Aorta (tissue), 5 donors: ENCODE measurements at regions not wholly inside any gene's neighbourhood (a gene's known extent, or its start where the extent isn't known, plus 50 kb on each side); places are given as distances from the start of the nearest gene placed in this dataset.

Source experiments
- ATAC-seq: fragments of 200-7000 bp; cut with Tn5 transposase; one replicate; pipeline ENCODE4 v1.9.1; 2022; ENCODE audit warnings: moderate library complexity; ENCODE audit not compliant: low FRiP score
- DNase-seq, 2 donors: peaks; one replicate each; pipeline ENCODE4 v3.0.0-alpha.2; 2020
- H3K27ac ChIP-seq, 2 donors: one replicate each; pipeline ENCODE4 v1.5.1; 2013; ENCODE audit warnings: low read length in 2 of 2, mild to moderate bottlenecking in 2 of 2, moderate library complexity in 2 of 2, control low read depth in 1 of 2, inconsistent platforms in 1 of 2, low read depth in 1 of 2
- H3K27me3 ChIP-seq, 2 donors: one replicate each; pipeline ENCODE4 v1.6.1; 2013; ENCODE audit warnings: control low read depth in 1 of 2, low read length in 1 of 2, mild to moderate bottlenecking in 1 of 2, moderate library complexity in 1 of 2; ENCODE audit not compliant: insufficient read depth in 2 of 2, control insufficient read depth in 1 of 2
- H3K36me3 ChIP-seq, 2 donors: one replicate each; pipeline ENCODE4 v1.6.1; 2013; ENCODE audit warnings: control low read depth in 1 of 2, low read length in 1 of 2, mild to moderate bottlenecking in 1 of 2; ENCODE audit not compliant: insufficient read depth in 2 of 2, control insufficient read depth in 1 of 2
- H3K4me1 ChIP-seq, 2 donors: one replicate each; pipeline ENCODE4 v1.6.1; 2013; ENCODE audit warnings: low read length in 2 of 2, control low read depth in 1 of 2, mild to moderate bottlenecking in 1 of 2, moderate library complexity in 1 of 2; ENCODE audit not compliant: insufficient read depth in 2 of 2, control insufficient read depth in 1 of 2
- H3K4me3 ChIP-seq, 2 donors: one replicate each; pipeline ENCODE4 v1.5.1; 2013; ENCODE audit warnings: low read length in 2 of 2, control low read depth in 1 of 2, mild to moderate bottlenecking in 1 of 2
- H3K9me3 ChIP-seq: one replicate; pipeline ENCODE4 v1.6.1; 2013; ENCODE audit warnings: mild to moderate bottlenecking, low read length; ENCODE audit not compliant: control insufficient read depth
- WGBS, 2 donors: extraction: QIAGEN DNeasy Blood & Tissue Kit; methylation state at CpG; one replicate each; pipeline ENCODE4 v1.1.7; 2013; 5-methylcytosine and 5-hydroxymethylcytosine counted together
- intact Hi-C, 2 donors: fragments of 100-400 bp; cut with DNase I; formaldehyde crosslinking; loops; one replicate each; pipeline versions ENCODE4 v1.14.2 to v1.15.0; 2022
- donor health status: healthy with polysubstance abuse.
- donor health status: Bipolar disorder and iron deficiency.
- donor health status: DM: no; HTN: no; CAD: no.
- donor health status: DM: no; HTN: no; CAD: no.
- donor health status: DM: yes; HTN: yes; CAD: no.

DNA sequence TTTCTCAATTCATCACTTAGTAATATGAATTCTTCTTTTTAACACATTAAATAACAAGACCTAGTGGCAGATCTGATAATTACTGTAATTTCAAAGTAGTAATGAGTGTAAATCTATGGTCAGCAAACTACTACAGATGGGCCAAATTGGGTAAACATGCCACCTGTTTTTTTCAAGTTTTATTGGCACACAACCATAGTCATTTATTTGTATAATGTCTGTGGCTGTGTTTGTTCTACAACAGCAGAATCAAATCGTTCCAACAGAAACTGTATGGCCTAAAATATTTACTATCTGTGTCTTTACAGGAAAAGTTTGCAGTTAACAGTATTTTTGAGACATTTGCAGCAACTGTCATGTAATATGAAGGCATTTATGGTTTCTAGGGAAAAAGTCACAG, 86.1 kb upstream of the EYA2 start:
- ATAC-seq: no peak
- Histone ChIP-seq H3K36me3 (no peaks in the 10 kb centered on the region), H3K4me3 (no peak overlapping the region), H3K9me3 (no peaks in the 10 kb centered on the region), H3K27ac (no peak overlapping the region), H3K4me1 (no peaks in the 10 kb centered on the region), H3K27me3 (peaks cover 0 to 2% of the 10 kb centered on the region in 2 donors)
- 21 to 26% methylated on average over 1 of the region's 1 CpG for WGBS, 2 donors
- intact Hi-C loops: no loop called here
- no peak for DNase-seq

DNA sequence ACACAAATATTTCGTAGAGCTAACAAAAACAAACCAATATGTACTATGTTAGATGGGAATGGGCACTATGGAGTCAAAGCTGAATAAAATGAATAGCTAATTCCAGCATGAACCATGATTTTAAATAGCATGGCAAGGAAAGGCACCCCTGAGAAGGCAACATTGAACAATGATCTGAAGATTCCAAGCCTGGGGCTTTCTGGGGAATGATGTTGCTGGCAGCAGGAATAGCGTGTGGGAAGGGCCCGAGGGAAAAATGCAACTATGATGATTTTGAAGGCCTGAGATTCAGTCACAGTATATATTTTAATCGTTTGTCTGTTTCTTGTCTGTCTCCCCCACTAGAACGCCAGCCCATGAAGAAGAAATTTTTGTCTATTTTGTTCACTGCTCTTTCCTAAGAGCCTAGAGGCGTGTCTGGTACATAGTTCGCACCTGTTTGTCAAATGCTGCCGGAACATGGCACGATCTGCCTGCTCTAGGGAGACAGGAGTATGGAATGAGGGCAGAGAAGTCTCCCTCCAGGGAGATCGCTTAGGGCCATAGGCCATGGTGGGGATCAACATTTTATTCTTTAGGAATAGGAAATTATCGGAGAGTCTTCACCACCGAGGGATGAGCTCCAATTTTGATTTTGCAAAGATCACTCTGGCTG, 84.8 kb upstream of the EYA2 start:
- WGBS, 2 donors: 93 to 94% methylated on average over 12 of the region's 12 CpGs
- no peak for DNase-seq

DNA sequence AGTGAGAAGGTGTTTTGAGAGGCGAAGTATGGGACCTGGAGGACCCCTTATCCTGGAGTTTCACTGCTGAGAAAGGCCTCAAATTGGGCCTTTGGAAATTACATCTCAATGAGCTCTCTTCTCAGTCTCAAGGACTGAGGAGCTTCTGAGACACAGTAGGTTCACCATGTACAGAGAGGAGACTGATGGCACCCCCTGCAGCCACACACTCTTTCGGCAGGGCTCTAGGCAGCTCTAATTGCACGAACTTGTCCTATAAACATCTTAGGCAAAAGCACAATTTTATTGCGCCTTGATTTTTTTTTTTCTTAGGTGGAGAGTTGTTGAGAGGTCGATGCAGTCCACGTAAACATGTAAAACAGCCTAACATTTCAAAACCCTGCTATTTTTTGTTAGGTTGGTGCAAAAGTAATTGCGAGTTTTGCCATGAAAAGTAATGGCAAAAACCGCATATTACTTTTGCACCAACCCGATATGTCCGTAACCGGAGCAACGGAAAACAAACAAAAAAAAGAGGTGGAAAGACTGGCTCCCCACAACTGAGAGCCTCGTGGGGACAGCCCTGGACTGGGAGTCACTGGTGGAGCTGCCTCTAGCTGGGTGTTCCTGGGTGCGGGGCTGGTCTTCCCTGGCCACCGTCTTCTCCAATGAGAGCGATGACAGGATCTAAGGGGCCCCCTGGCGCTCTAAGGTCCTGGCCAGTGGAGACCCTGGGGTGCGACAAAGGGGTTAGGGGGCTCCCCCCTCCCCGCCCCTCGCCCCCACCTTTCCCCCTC, 84.0 kb upstream of the EYA2 start:
- Histone ChIP-seq H3K4me1 (no peaks in the 10 kb centered on the region), H3K4me3 (no peak overlapping the region), H3K27me3 (peaks cover 0 to 2% of the 10 kb centered on the region in 2 donors), H3K9me3 (no peaks in the 10 kb centered on the region), H3K36me3 (no peaks in the 10 kb centered on the region), H3K27ac (no peak overlapping the region)
- DNase-seq: no peak
- intact Hi-C loops: no loop called here
- WGBS, 2 donors: 60 to 61% methylated on average over 16 to 20 of the region's 20 CpGs
- ATAC-seq: no peak

More for the DNA sequence above, 84.8 kb upstream of the EYA2 start:
- Histone ChIP-seq H3K4me3 (no peak overlapping the region), H3K27me3 (peaks cover 0 to 2% of the 10 kb centered on the region in 2 donors), H3K4me1 (no peaks in the 10 kb centered on the region), H3K9me3 (no peaks in the 10 kb centered on the region), H3K36me3 (no peaks in the 10 kb centered on the region), H3K27ac (no peak overlapping the region)
- intact Hi-C loops: no loop called here
- ATAC-seq: no peak

DNA sequence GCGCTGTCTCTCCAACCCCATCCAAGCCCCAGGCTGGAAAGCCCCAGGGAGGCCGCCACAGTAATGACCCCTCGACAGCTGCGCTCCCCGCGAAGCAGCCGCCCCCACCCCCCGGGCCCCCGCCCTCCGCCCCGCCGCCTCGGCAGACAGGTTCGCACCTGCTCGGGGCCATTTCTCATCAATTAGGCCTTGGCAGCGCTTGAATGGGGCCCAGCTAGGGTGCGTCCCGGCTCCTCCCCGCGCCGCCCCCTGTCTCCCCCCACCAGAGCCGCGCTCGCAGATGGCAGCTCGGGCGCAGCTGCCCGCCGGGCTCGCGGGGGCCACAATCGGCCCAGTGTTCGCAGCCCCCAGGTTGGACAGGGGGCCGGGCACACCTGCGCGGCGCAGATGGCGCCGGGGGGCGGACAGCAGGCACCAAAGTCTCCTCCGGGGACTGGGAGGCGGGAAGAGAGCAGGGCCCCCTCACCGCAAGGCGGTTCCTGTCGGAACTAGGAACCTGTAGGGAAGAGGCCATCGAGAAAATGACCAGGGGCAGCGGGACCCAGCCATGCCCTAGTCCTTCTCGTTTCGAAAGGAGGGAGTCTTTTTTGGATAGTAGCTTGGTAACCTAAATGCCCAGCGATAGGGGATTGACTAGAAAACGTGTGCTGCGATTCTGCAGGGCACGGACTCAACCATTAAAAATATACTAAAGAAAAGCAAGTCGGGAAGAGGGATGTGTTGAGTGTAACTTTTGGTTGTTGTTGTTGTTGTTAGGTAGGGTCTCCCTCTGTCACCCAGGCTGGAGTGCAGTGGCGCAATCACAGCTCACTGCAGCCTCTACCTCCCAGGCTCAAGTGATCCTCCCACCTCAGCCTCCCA, 83.2 kb upstream of the EYA2 start:
- ATAC-seq: no peak
- no peaks in the 10 kb centered on the region for H3K4me1 ChIP-seq
- H3K4me3 ChIP-seq: no peak overlapping the region
- intact Hi-C loops: no loop called here
- no peak overlapping the region for H3K27ac ChIP-seq
- H3K9me3 ChIP-seq: no peaks in the 10 kb centered on the region
- no peaks in the 10 kb centered on the region for H3K36me3 ChIP-seq
- DNase-seq: no peak
- H3K27me3 ChIP-seq: peaks cover 0 to 2% of the 10 kb centered on the region in 2 donors
- 8 to 10% methylated on average over 35 to 54 of the region's 54 CpGs for WGBS, 2 donors

DNA sequence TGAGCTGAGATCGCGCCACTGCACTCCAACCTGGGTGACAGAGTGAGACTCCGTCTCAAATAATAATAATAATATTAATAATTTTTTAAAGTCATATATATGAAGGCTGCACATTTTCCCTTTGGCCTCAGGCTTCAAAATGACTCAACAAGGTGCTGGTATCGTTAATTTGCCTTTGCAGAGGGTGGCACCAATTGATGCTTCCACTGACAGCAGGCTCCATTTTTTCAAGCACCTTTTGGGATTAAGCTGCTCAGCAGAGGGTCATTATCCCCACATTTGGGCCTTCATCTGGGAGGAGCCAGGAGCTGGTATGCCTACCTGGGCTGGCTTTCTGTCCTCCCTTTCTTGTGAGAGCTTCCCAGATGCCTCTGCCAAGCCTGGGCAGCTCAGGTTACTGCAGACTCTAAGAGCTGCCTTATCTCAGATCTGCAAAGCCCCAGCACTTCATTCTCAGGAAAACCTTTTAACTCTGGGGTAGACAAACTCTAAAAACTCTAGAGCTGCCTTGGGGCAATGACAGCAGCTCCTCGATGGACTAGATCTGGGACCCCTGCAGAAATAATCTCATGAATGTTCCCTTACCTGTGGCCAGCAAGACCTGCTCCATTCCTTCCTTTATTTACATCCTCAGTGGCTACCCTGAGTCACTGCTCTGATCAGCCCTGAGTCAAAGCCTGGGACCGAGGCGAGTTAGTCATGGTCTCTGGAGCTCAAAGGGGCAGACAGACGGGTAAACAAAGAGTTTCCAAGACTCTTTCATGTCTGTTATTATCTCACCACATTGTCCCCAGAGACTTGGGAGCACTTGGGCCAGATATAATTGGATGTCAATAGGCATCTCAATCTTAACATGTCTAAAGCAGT, 80.0 kb upstream of the EYA2 start:
- H3K27ac ChIP-seq: no peak overlapping the region
- H3K4me3 ChIP-seq: no peak overlapping the region
- H3K9me3 ChIP-seq: no peaks in the 10 kb centered on the region
- DNase-seq (no peak), ATAC-seq (no peak)
- H3K36me3 ChIP-seq: no peaks in the 10 kb centered on the region
- 49 to 51% methylated on average over 8 of the region's 8 CpGs for WGBS, 2 donors
- H3K27me3 ChIP-seq: peaks cover 0 to 2% of the 10 kb centered on the region in 2 donors
- intact Hi-C loops: no loop called here
- H3K4me1 ChIP-seq: no peaks in the 10 kb centered on the region

DNA sequence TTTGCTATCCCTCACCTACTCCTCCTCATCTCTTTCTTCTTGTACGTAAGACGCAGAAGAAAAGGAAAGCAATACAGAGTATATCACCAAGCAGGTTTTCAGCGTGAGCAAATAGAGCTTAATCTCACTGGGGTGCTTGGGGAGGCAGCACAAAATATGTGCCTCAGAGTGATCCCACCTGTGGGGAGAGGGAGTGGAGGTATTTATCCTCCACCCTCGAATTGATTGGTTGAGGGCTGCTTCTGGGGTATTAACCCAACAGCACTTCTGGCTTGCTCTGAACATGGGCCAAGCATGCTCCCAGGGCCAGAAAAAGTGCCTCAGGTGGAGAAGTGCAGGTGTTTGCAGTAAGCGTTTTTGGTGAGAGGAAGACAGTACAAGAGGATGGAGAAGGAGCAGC, 78.5 kb upstream of the EYA2 start:
- H3K4me1 ChIP-seq: no peaks in the 10 kb centered on the region
- no peak overlapping the region for H3K4me3 ChIP-seq
- 82 to 86% methylated on average over 5 of the region's 5 CpGs for WGBS, 2 donors
- H3K9me3 ChIP-seq: no peaks in the 10 kb centered on the region
- ATAC-seq (no peak), DNase-seq (no peak)
- no peak overlapping the region for H3K27ac ChIP-seq
- intact Hi-C loops: no loop called here
- peaks cover 0 to 2% of the 10 kb centered on the region in 2 donors for H3K27me3 ChIP-seq
- no peaks in the 10 kb centered on the region for H3K36me3 ChIP-seq

DNA sequence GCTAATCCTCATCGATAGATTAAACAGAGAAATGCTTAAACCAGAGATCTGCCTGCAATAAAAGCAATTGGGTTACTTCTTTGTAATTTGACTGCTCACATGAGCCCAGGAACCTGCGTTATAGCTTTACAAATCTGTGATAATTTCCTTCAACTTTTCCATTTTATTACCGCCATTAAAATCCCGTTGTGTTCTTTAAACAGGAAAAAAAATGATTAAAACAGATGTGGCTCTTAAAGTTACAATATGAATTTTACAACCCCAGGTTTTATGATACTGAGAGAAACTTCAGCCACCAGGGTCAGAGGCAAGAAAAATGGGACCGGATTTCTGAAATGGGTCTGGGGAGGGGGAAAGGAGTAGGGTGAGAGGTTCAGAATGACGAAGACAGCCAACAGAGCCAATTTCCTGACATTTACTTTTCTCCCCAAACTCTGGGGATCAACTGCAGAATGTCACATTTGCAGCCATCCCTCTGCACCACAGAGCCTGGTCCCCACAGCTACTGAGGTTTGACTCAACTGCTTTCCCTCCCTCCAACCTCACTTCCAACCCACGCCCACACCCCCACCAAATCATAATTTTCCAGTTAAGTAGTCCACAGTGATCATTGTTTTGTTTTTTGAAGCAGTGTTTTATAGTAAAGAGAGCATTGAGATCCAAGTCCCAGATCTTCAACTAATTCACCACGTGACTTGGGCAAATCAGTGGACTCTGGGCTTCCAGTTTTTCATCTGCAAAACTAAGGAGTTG, 77.6 kb upstream of the EYA2 start:
- Histone ChIP-seq H3K4me1 (no peaks in the 10 kb centered on the region), H3K36me3 (no peaks in the 10 kb centered on the region), H3K9me3 (no peaks in the 10 kb centered on the region), H3K27me3 (peaks cover 0 to under 1% of the 10 kb centered on the region in 2 donors), H3K4me3 (no peak overlapping the region), H3K27ac (no peak overlapping the region)
- WGBS, 2 donors: 48 to 49% methylated on average over 8 of the region's 8 CpGs
- DNase-seq (no peak), ATAC-seq (no peak)
- intact Hi-C loops: no loop called here
